ENCODE measurements at regions not wholly inside any gene's neighbourhood (a gene's known extent, or its start where the extent isn't known, plus 50 kb on each side); places are given as distances from the start of the nearest gene placed in this dataset.
"Not testable (repeated sequence)": the region's sequence is repeated elsewhere in the genome, so short reads cannot be mapped to it uniquely, and the experiment has no call there.

- intact Hi-C loops (cut with DNase I), result no loop called here
- no peaks in the 10 kb centered on the region for H3K4me1 ChIP-seq
- TF ChIP-seq CTCF (IDR thresholded peaks at IDR 0.05), result no peak
- no peaks in the 10 kb centered on the region for H3K27me3 ChIP-seq
- ATAC-seq (no peak), DNase-seq (no peak)
- H3K9me3 ChIP-seq, result no peaks in the 10 kb centered on the region
- no peak overlapping the region for H3K4me3 ChIP-seq
- no peaks in the 10 kb centered on the region for H3K36me3 ChIP-seq (replicated peaks in 1 of 2; ENCODE audit: insufficient read depth in 1 of 2, low read depth in 2 of 2)
- H3K27ac ChIP-seq, result no peak overlapping the region
- 87 to 98% methylated on average over 3 of the region's 3 CpGs for WGBS, 2 donors
Observed at GRCh38 chr1:43108080-43108479, 64.0 kb downstream of the EBNA1BP2 start.

GRCh38 chr1:43107664-43108063 is 64.4 kb downstream of the EBNA1BP2 start:
- H3K4me1 ChIP-seq, result no peaks in the 10 kb centered on the region
- TF ChIP-seq POLR2A (IDR thresholded peaks at IDR 0.05) (no peak), CTCF (IDR thresholded peaks at IDR 0.05) (no peak)
- ATAC-seq, result no peak
- 89 to 92% methylated on average over 10 to 18 of the region's 19 CpGs for WGBS, 2 donors
- DNase-seq, result no peak
- H3K9me3 ChIP-seq, result no peaks in the 10 kb centered on the region
- no peak overlapping the region for H3K4me3 ChIP-seq
- H3K27ac ChIP-seq, result no peak overlapping the region
- no peaks in the 10 kb centered on the region for H3K27me3 ChIP-seq
- intact Hi-C loops (cut with DNase I), result no loop called here
- no peaks in the 10 kb centered on the region for H3K36me3 ChIP-seq (replicated peaks in 1 of 2; ENCODE audit: insufficient read depth in 1 of 2, low read depth in 2 of 2)

DNA sequence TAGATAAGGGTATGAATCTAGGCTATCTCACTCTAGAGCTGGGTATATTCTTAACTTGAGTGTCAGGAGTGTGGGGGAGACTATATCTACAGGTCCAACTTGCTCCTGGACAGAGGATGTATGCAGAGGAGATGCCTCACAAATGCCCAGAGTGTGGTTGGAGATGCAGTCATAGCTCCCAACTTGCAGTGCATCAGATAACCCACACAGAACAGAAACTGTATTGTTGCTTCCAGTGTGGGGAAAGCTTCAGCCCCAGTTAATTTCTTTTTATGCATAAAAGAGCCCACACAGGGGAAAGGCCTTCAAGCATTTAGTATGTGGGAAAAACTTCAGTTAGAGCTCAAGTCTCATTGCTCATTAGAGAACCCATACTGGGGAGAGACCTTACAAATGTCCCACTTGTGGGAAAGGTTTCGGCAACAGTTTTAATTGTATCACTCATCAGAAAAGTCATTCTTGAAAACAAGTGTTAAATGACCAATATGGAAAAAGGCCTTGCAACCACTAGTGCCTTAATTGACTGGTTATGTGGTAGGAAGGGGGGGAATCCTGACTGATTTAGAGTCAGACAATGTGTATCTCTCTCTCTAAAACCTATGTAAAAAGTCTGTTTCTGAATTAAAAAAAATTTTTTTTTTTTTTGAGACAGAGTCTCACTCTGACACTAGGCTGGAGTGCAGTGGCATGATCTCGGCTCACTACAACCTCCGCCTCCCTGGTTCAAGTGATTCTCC is 67.9 kb downstream of the EBNA1BP2 start:
- WGBS, 2 donors, result 93 to 96% methylated on average over 3 of the region's 3 CpGs
- intact Hi-C loops (cut with DNase I), result no loop called here
- Histone ChIP-seq H3K9me3 (no peaks in the 10 kb centered on the region), H3K4me1 (no peaks in the 10 kb centered on the region), H3K4me3 (no peak overlapping the region), H3K27ac (no peak overlapping the region), H3K27me3 (no peaks in the 10 kb centered on the region), H3K36me3 (replicated peaks in 1 of 2; ENCODE audit: insufficient read depth in 1 of 2, low read depth in 2 of 2) (no peaks in the 10 kb centered on the region)
- no peak for DNase-seq
- TF ChIP-seq POLR2A (IDR thresholded peaks at IDR 0.05), result no peak
- TF ChIP-seq CTCF (IDR thresholded peaks at IDR 0.05), result no peak
- ATAC-seq, result no peak

GRCh38 chr1:43101061-43101460 is 71.0 kb downstream of the EBNA1BP2 start:
- Histone ChIP-seq H3K27ac (no peak overlapping the region), H3K36me3 (replicated peaks in 1 of 2; ENCODE audit: insufficient read depth in 1 of 2, low read depth in 2 of 2) (no peaks in the 10 kb centered on the region), H3K4me3 (no peak overlapping the region), H3K4me1 (no peaks in the 10 kb centered on the region), H3K27me3 (no peaks in the 10 kb centered on the region), H3K9me3 (no peaks in the 10 kb centered on the region)
- no peak for DNase-seq
- TF ChIP-seq CTCF (IDR thresholded peaks at IDR 0.05) (no peak), POLR2A (IDR thresholded peaks at IDR 0.05) (no peak)
- no peak for ATAC-seq
- WGBS, 2 donors, result 78 to 81% methylated on average over 2 of the region's 2 CpGs
- intact Hi-C loops (cut with DNase I), result no loop called here

DNA sequence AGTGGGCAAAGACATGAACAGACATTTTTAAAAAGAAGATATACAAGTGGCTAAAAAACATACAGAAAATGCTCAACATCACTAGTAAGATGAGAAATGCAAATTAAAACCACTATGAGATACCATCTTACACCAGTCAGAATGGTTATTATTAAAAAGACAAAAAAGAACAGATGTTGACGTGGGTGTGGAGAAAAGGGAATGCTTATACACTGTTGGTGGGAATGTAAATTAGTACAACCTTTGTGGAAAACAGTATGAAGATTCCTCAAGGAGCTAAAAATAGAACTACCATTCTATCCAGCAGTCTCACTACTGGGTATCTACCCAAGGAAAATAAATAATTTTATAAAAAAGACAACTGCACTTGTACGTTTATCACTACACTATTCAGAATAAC is 73.9 kb downstream of the EBNA1BP2 start:
- Histone ChIP-seq H3K4me1 (no peaks in the 10 kb centered on the region), H3K9me3 (no peaks in the 10 kb centered on the region), H3K4me3 (no peak overlapping the region), H3K27ac (no peak overlapping the region), H3K36me3 (replicated peaks in 1 of 2; ENCODE audit: insufficient read depth in 1 of 2, low read depth in 2 of 2) (no peaks in the 10 kb centered on the region), H3K27me3 (no peaks in the 10 kb centered on the region)
- DNase-seq, result no peak
- intact Hi-C loops (cut with DNase I), result no loop called here
- no peak for ATAC-seq
- 65 to 79% methylated on average over 2 of the region's 2 CpGs for WGBS, 2 donors
- TF ChIP-seq POLR2A (IDR thresholded peaks at IDR 0.05) (no peak), CTCF (IDR thresholded peaks at IDR 0.05) (no peak)

DNA sequence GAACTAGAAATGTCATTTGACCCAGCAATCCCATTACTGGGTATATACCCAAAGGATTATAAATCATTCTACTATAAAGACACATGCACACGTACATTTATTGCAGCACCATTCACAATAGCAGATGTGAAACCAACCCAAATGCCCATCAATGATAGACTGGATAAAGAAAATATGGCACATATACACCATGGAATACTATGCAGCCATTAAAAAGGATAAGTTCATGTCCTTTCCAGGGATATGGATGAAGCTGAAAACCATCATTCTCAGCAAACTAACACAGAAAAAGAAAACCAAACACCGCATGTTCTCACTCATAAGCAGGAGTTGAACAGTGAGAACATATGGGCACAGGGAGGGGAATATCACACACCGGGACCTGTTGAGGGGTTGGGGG is 75.6 kb downstream of the EBNA1BP2 start:
- WGBS, 2 donors, result 75 to 91% methylated on average over 3 of the region's 3 CpGs
- H3K4me1 ChIP-seq; ATAC-seq; H3K4me3 ChIP-seq; H3K27ac ChIP-seq; DNase-seq; H3K36me3 ChIP-seq (replicated peaks in 1 of 2; ENCODE audit: insufficient read depth in 1 of 2, low read depth in 2 of 2); H3K27me3 ChIP-seq; H3K9me3 ChIP-seq; intact Hi-C loops (cut with DNase I): not testable (repeated sequence)

- H3K4me1 ChIP-seq; H3K27me3 ChIP-seq; H3K27ac ChIP-seq; H3K9me3 ChIP-seq; H3K4me3 ChIP-seq; DNase-seq; H3K36me3 ChIP-seq (replicated peaks in 1 of 2; ENCODE audit: insufficient read depth in 1 of 2, low read depth in 2 of 2); ATAC-seq; intact Hi-C loops (cut with DNase I): not testable (repeated sequence)
- WGBS, 2 donors, result 75 to 88% methylated on average over 7 of the region's 7 CpGs
Observed at GRCh38 chr1:43090812-43091211, 81.3 kb downstream of the EBNA1BP2 start.

Data from body of pancreas (tissue), 4 donors.